ENCODE measurements at regions not wholly inside any gene's neighbourhood (a gene's known extent, or its start where the extent isn't known, plus 50 kb on each side); places are given as distances from the start of the nearest gene placed in this dataset.

DNA sequence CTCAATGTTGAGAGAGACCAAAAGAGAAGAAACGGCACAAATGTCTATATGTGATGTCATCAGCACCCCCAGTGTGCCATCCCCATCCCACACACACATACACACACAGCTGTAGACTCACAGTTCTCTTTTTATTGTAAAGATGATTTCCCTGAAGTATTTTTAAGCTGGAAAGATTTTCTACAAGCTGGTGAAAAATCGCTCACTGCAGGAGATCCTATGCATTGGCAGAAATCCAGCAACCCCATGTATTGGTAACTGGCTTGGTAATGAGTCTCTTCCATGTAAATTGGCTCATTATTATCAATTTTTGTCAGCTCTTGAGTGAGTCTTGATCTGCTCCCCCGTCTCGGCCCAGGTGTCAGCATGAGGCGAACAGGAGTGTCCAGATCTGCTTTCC is 107.1 kb upstream of the UQCRFS1 start:
- Histone ChIP-seq H2BK15ac (ENCODE audit: low read length) (no peak overlapping the region), H3K23ac (ENCODE audit: insufficient read length) (no peak overlapping the region), H2AK5ac (ENCODE audit: low read depth, low read length) (no peak overlapping the region), H3K79me1 (ENCODE audit: low read depth, low read length) (no peaks in the 10 kb centered on the region), H2AFZ (ENCODE audit: low read length) (no peak overlapping the region), H3K4ac (replicated peaks; ENCODE audit: insufficient read length, low read depth, low read length) (no peak overlapping the region), H3K4me3 (ENCODE audit: extremely low read depth in 1 of 4, insufficient read depth in 2 of 4, low read depth in 3 of 4, low read length in 4 of 4) (no peak overlapping the region), H3K23me2 (ENCODE audit: low read depth, low read length) (no peaks in the 10 kb centered on the region), H3K4me1 (replicated peaks in 1 of 4; ENCODE audit: control insufficient read depth in 3 of 4, insufficient read depth in 4 of 4, low read length in 3 of 4) (peaks cover 0 to 4% (median 2%) of the 10 kb centered on the region in 4 experiments; a peak in 3 of 7 replicates), H2BK120ac (replicated peaks; ENCODE audit: low read depth, low read length) (no peak overlapping the region), H3K4me2 (ENCODE audit: insufficient read depth in 1 of 2, low read depth in 2 of 2, low read length in 2 of 2) (no peak overlapping the region), H3K79me2 (ENCODE audit: control insufficient read depth in 1 of 2, insufficient read depth in 2 of 2, low read length in 2 of 2) (no peaks in the 10 kb centered on the region), H3K18ac (ENCODE audit: extremely low read depth, low read length) (no peak overlapping the region), H2BK12ac (ENCODE audit: low read depth, low read length) (no peak overlapping the region), H3K27ac (ENCODE audit: low read depth, low read length) (no peak overlapping the region), H3K56ac (replicated peaks; ENCODE audit: insufficient read length, low read depth, low read length) (no peak overlapping the region), H4K5ac (ENCODE audit: insufficient read length, low read depth, low read length) (no peak overlapping the region), H4K91ac (replicated peaks; ENCODE audit: insufficient read length, low read length) (no peak overlapping the region), H3K27me3 (replicated peaks in 1 of 4; ENCODE audit: control insufficient read depth in 3 of 4, extremely low read depth in 1 of 4, insufficient read depth in 3 of 4, low read length in 3 of 4) (no peaks in the 10 kb centered on the region), H3K14ac (ENCODE audit: insufficient read length) (no peak overlapping the region), H3K9ac (replicated peaks in 1 of 4; ENCODE audit: extremely low read depth in 1 of 4, low read depth in 3 of 4, low read length in 3 of 4) (no peak overlapping the region), H2BK5ac (ENCODE audit: low read depth, low read length) (no peak overlapping the region), H3K9me3 (ENCODE audit: insufficient read depth in 2 of 2, low read depth in 1 of 2, low read length in 1 of 2) (no peaks in the 10 kb centered on the region), H3K36me3 (ENCODE audit: control insufficient read depth in 2 of 4, insufficient read depth in 4 of 4, low read length in 3 of 4) (no peaks in the 10 kb centered on the region), H4K20me1 (replicated peaks in 1 of 2; ENCODE audit: control insufficient read depth in 1 of 2, insufficient read depth in 2 of 2, low read length in 2 of 2) (no peaks in the 10 kb centered on the region), H4K8ac (ENCODE audit: extremely low read depth, insufficient read depth, low read length) (no peak overlapping the region), H2BK20ac (ENCODE audit: low read length) (no peak overlapping the region)
- no peak for FAIRE-seq
- WGBS, 2 experiments (ENCODE audit: extremely low coverage in 1 of 2, insufficient coverage in 1 of 2, insufficient read length in 1 of 2, insufficient replicate concordance in 2 of 2, low coverage in 1 of 2, low lambda C conversion rate in 2 of 2, missing lambda C conversion rate in 1 of 2), result 96% methylated on average over 4 of the region's 5 CpGs; no CpG with 5 or more reads in 1 of the 2 experiments
- POLR2A ChIA-PET (ENCODE audit: partially characterized antibody), result no interaction called here
- DNase-seq (ENCODE audit: low read depth in 1 of 2, low spot score in 2 of 2), result no peak
- CTCF ChIA-PET (ENCODE audit: partially characterized antibody), result no interaction called here
- TF ChIP-seq JUND (IDR thresholded peaks at IDR 0.05; ENCODE audit: low read length), result no peak
- no peak for TF ChIP-seq YY1 (IDR thresholded peaks at IDR 0.05; ENCODE audit: low read depth, low read length)
- TF ChIP-seq, protein P1, sequence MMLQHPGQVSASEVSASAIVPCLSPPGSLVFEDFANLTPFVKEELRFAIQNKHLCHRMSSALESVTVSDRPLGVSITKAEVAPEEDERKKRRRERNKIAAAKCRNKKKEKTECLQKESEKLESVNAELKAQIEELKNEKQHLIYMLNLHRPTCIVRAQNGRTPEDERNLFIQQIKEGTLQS (IDR thresholded peaks at IDR 0.05; ENCODE audit: insufficient read depth, low read depth, low read length), result no peak
- TF ChIP-seq TBP (IDR thresholded peaks at IDR 0.05; ENCODE audit: low read depth, low read length), result no peak
- no peak for TF ChIP-seq SAP30 (IDR thresholded peaks at IDR 0.05; ENCODE audit: insufficient read depth, insufficient replicate concordance, low read length)
- TF ChIP-seq GTF2F1 (IDR thresholded peaks at IDR 0.05; ENCODE audit: borderline replicate concordance, low read depth, low read length), result no peak
- TF ChIP-seq SP1 (IDR thresholded peaks at IDR 0.05; ENCODE audit: low read depth, low read length), result no peak
- no peak for TF ChIP-seq SP4 (IDR thresholded peaks at IDR 0.05; ENCODE audit: low read length)
- TF ChIP-seq EP300 (IDR thresholded peaks at IDR 0.05; ENCODE audit: borderline replicate concordance in 1 of 2, low read depth in 2 of 2, low read length in 2 of 2), result no peak
- TF ChIP-seq CBX5 (IDR thresholded peaks at IDR 0.05; ENCODE audit: low read depth, low read length), result no peak
- no peak for TF ChIP-seq GABPA (IDR thresholded peaks at IDR 0.05; ENCODE audit: borderline replicate concordance, insufficient read depth, low read length)
- no peak for TF ChIP-seq CHD1 (IDR thresholded peaks at IDR 0.05; ENCODE audit: low read depth, low read length)
- no peak for TF ChIP-seq ATF2 (IDR thresholded peaks at IDR 0.05; ENCODE audit: low read length)
